GM12864 (cell line): ENCODE measurements at regions not wholly inside any gene's neighbourhood (a gene's known extent, or its start where the extent isn't known, plus 50 kb on each side); places are given as distances from the start of the nearest gene placed in this dataset.

Experiments
- DNase-seq: peaks from one replicate; pipeline ENCODE4 v3.0.0-alpha.2; 2011; ENCODE audit warnings: low read depth
- H3K4me3 ChIP-seq: 2 replicates; pipeline ENCODE4 v1.5.1; 2011; ENCODE audit warnings: mild to moderate bottlenecking, low read depth, low read length, control low read depth
- CTCF ChIP-seq: IDR thresholded peaks from 2 replicates; pipeline ENCODE4 v1.5.1; 2011; ENCODE audit warnings: low read depth, mild to moderate bottlenecking, moderate library complexity, low read length, control low read depth, inconsistent platforms; ENCODE audit errors: missing control alignments

DNA sequence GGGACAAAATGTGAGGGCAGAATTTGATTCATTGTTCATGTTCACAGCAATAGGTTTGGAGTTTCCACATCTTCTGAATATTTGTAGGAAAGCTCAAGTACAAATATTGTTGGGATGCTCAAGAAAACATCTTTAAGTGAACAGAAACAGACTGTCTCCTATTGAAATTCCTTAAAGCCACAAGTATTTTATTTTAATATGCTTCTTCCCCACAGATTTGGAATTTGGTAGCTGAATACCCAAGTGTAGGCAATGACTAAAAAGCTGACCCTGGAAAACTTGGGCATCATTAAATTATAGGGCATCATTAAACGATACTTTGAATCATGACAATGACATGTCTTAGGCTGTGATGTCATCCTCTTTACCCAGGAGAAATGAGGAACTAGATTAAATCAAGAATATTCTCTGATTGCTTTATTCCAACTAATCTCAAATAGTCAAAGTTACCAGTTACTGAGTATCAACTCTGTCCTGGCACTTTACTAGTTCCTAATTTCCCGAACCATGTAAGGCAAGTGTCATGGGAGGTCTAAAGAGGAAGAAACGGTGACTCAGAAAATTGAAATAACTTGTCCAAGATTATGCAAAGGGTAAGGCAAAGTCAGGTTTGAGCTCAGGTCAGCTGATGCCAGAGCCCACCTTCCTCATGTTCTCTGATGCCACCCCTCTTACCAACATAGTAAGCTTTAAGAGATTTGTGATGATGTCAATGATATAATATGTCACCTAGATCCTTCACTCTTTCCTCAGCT lies 223.1 kb upstream of the LEF1 start:
- no peak for DNase-seq
- TF ChIP-seq CTCF: no peak
- H3K4me3 ChIP-seq: no peak overlapping the region

GRCh38 chr4:108385076-108385475 lies 216.3 kb upstream of the LEF1 start:
- H3K4me3 ChIP-seq: no peak overlapping the region
- TF ChIP-seq CTCF: no peak
- DNase-seq: no peak

DNA sequence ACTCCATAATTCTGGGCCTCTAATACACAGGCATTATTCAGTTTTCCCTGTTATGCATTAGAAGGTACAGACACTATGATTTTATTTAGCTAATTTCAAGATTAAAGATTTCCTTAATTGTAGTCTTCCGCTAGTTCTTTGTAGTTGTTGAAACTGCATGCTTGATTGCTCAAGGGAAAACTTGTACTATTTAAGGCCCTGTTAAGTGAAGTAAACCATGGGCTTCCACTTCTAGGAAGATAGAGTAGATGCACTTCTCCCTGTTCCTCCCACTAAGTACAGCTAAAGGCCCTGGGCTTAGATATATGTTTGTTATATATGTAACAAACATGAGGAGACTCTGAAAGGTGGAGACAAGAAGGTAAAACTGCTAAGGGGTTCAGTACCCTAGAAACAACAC lies 215.8 kb upstream of the LEF1 start:
- H3K4me3 ChIP-seq: no peak overlapping the region
- DNase-seq: no peak
- TF ChIP-seq CTCF: no peak

- H3K4me3 ChIP-seq: no peak overlapping the region
- no peak for TF ChIP-seq CTCF
- DNase-seq: no peak
These were observed 214.4 kb upstream of the LEF1 start for GRCh38 chr4:108383157-108383556.

- no peak overlapping the region for H3K4me3 ChIP-seq
- TF ChIP-seq CTCF: no peak
These were observed 214.0 kb upstream of the LEF1 start for GRCh38 chr4:108382751-108383150.

GRCh38 chr4:108378164-108378563 lies 209.4 kb upstream of the LEF1 start:
- no peak overlapping the region for H3K4me3 ChIP-seq
- no peak for TF ChIP-seq CTCF
- no peak for DNase-seq

More at GRCh38 chr4:108382751-108383150, 214.0 kb upstream of the LEF1 start:
- no peak for DNase-seq

GRCh38 chr4:108377021-108377420 lies 208.3 kb upstream of the LEF1 start:
- no peak for DNase-seq
- no peak overlapping the region for H3K4me3 ChIP-seq
- TF ChIP-seq CTCF: no peak
